ENCODE measurements at regions not wholly inside any gene's neighbourhood (a gene's known extent, or its start where the extent isn't known, plus 50 kb on each side); places are given as distances from the start of the nearest gene placed in this dataset.

- no peak overlapping the region for H3K4me3 ChIP-seq (ENCODE audit: low read depth, low read length)
- TF ChIP-seq POLR2A (IDR thresholded peaks at IDR 0.05; ENCODE audit: extremely low read depth, insufficient read length) (no peak), MAX (IDR thresholded peaks at IDR 0.05; ENCODE audit: low read depth, low read length) (no peak), MYC (IDR thresholded peaks at IDR 0.05; ENCODE audit: low read depth, low read length) (no peak), CTCF (IDR thresholded peaks at IDR 0.05; ENCODE audit: low read depth, low read length) (no peak)
- DNase-seq (ENCODE audit: low read depth), result no peak
Measured at GRCh38 chr21:35507181-35507759, 458.2 kb upstream of the RUNX1 start.

DNA sequence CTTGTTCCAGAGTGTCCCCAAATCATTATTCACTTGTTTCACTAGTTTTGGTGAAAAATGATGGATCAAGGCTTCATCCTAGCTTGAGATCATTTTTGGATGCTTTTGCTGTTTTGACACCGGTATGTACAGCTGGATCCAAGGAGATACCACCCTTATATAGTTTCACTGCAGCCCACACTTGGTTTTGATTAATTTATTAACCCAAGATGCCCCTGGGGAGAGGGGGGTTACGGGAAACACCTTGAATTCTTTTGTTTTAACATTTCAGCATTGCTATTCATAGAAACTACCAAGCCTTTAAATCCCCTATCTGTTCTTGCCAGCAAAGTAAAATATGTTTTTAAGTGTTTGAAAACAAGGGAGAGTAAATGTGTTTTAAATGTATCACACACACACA is 457.7 kb upstream of the RUNX1 start:
- H3K4me3 ChIP-seq (ENCODE audit: low read depth, low read length), result no peak overlapping the region
- TF ChIP-seq POLR2A (IDR thresholded peaks at IDR 0.05; ENCODE audit: extremely low read depth, insufficient read length) (no peak), MYC (IDR thresholded peaks at IDR 0.05; ENCODE audit: low read depth, low read length) (no peak), CTCF (IDR thresholded peaks at IDR 0.05; ENCODE audit: low read depth, low read length) (no peak), MAX (IDR thresholded peaks at IDR 0.05; ENCODE audit: low read depth, low read length) (no peak)
- DNase-seq (ENCODE audit: low read depth), result no peak

- no peak for DNase-seq (ENCODE audit: low read depth)
- no peak overlapping the region for H3K4me3 ChIP-seq (ENCODE audit: low read depth, low read length)
- TF ChIP-seq MAX (IDR thresholded peaks at IDR 0.05; ENCODE audit: low read depth, low read length), result no peak
Measured at GRCh38 chr21:35506352-35506751, 457.2 kb upstream of the RUNX1 start.

DNA sequence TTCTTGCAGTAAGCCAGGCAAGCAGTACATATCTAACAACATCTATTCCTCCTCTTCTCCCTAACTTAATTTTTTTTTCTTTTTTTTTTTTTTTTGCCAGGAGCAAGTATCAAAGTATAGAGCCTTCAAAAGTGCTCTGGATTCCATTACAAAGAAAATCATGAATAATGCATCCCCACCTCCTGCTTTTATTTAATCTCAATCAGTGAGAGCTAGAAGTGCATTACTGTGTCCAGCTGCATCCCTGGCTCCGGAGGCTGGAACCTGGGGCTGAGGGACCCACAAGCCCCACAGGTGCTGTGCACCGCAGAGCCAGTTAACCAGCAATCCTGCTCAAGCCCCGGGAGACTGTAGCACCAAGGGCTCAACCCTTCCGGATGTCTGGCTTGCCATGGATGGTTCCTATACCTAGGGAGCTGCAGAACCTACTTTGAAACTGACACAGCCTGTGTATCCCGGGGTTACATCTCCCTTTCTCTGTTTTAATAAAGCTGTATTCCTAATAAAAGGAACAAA is 455.9 kb upstream of the RUNX1 start:
- TF ChIP-seq CTCF (IDR thresholded peaks at IDR 0.05; ENCODE audit: low read depth, low read length) (no peak), POLR2A (IDR thresholded peaks at IDR 0.05; ENCODE audit: extremely low read depth, insufficient read length) (no peak), MYC (IDR thresholded peaks at IDR 0.05; ENCODE audit: low read depth, low read length) (no peak), MAX (IDR thresholded peaks at IDR 0.05; ENCODE audit: low read depth, low read length) (no peak)
- H3K4me3 ChIP-seq (ENCODE audit: low read depth, low read length), result no peak overlapping the region
- no peak for DNase-seq (ENCODE audit: low read depth)

- no peak for DNase-seq (ENCODE audit: low read depth)
- H3K4me3 ChIP-seq (ENCODE audit: low read depth, low read length), result no peak overlapping the region
- TF ChIP-seq CTCF (IDR thresholded peaks at IDR 0.05; ENCODE audit: low read depth, low read length), result no peak
- TF ChIP-seq POLR2A (IDR thresholded peaks at IDR 0.05; ENCODE audit: extremely low read depth, insufficient read length), result no peak
- no peak for TF ChIP-seq MAX (IDR thresholded peaks at IDR 0.05; ENCODE audit: low read depth, low read length)
- no peak for TF ChIP-seq MYC (IDR thresholded peaks at IDR 0.05; ENCODE audit: low read depth, low read length)
Measured at GRCh38 chr21:35504277-35504676, 455.2 kb upstream of the RUNX1 start.

GRCh38 chr21:35503671-35504070 is 454.6 kb upstream of the RUNX1 start:
- H3K4me3 ChIP-seq (ENCODE audit: low read depth, low read length), result no peak overlapping the region
- TF ChIP-seq POLR2A (IDR thresholded peaks at IDR 0.05; ENCODE audit: extremely low read depth, insufficient read length) (no peak), CTCF (IDR thresholded peaks at IDR 0.05; ENCODE audit: low read depth, low read length) (no peak), MYC (IDR thresholded peaks at IDR 0.05; ENCODE audit: low read depth, low read length) (no peak), MAX (IDR thresholded peaks at IDR 0.05; ENCODE audit: low read depth, low read length) (no peak)
- DNase-seq (ENCODE audit: low read depth), result peak; percentile 52
